HEK293T (cell line): ENCODE measurements at regions not wholly inside any gene's neighbourhood (a gene's known extent, or its start where the extent isn't known, plus 50 kb on each side); places are given as distances from the start of the nearest gene placed in this dataset.

Experiments
- BHLHE40 ChIP-seq: fragments of 450-650 bp; IDR thresholded peaks from 2 replicates; pipeline ENCODE4 v1.6.1; 2016; ENCODE audit warnings: mild to moderate bottlenecking, moderate library complexity, borderline replicate concordance
- CTBP1 ChIP-seq: fragments of 450-650 bp; IDR thresholded peaks from 2 replicates; pipeline ENCODE4 v1.6.1; 2016; ENCODE audit warnings: borderline replicate concordance
- ELF4 ChIP-seq: fragments of 450-650 bp; IDR thresholded peaks from 2 replicates; pipeline ENCODE4 v1.6.1; 2017; ENCODE audit warnings: antibody characterized with exemption
- FOXK2 ChIP-seq: fragments of 450-650 bp; IDR thresholded peaks from 2 replicates; pipeline ENCODE4 v1.6.1; 2016; ENCODE audit warnings: mild to moderate bottlenecking
- FOXM1 ChIP-seq: fragments of 450-650 bp; IDR thresholded peaks from 2 replicates; pipeline ENCODE4 v1.6.1; 2017; ENCODE audit warnings: mild to moderate bottlenecking, borderline replicate concordance
- HDGF ChIP-seq: fragments of 450-650 bp; IDR thresholded peaks from 2 replicates; pipeline ENCODE4 v1.6.1; 2017; ENCODE audit warnings: antibody characterized with exemption, borderline replicate concordance
- SP1 ChIP-seq: fragments of 450-650 bp; IDR thresholded peaks from 2 replicates; pipeline ENCODE4 v1.6.1; 2017
- SUZ12 ChIP-seq: fragments of 450-650 bp; IDR thresholded peaks from 2 replicates; pipeline ENCODE4 v1.6.1; 2016; ENCODE audit warnings: mild to moderate bottlenecking
- TARDBP ChIP-seq: fragments of 450-650 bp; IDR thresholded peaks from 2 replicates; pipeline ENCODE4 v1.6.1; 2016
- ZNF384 ChIP-seq: fragments of 450-650 bp; IDR thresholded peaks from 2 replicates; pipeline ENCODE4 v1.6.1; 2016

DNA sequence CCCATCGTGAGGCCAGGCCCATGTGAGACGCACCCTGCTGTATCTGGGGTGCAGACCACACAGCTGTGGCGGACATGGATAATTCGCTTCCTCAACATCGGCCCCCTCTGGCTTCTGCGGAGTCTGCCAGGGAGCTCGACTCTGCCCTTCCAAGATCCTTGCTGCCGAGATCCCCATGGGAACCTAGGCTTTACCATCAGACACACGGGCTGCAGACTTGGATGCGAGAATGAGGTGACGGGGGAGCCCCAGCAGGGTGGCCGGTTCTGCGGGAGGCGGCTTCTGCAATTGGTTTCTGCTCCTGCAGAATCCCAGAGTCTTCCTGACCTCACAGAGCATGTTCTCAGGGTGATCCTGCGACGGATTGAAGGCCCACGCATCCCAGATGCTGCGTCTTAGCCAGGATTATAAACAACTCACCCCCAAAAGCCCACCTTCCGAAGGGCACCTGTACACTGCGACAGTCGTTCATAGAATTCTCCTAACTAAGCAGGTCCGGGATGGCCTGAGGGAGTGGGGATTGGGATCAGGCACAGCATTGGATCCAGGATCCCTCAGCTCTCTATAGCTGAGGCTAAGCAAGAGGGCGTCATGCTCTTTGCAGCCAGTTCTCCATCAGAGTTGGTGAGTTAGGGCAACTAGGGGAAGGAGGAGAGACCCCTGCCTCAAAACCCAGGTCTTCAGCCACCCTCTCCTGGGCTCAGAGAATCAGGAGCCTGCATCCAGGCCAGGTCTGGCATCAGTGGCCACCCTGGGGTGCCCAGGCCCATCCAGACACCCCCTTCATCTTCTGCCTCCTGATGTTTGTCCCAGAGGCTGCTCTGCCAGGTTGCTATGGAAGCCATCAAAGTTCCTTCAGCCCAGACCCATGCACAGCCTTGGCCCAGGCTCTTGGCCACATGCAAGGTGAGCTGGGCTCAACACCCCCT, 74.7 kb upstream of the SNTG2 start:
- TF ChIP-seq SP1 (no peak), TARDBP (no peak), ELF4 (no peak), FOXK2 (no peak), SUZ12 (no peak), HDGF (no peak), CTBP1 (no peak), FOXM1 (no peak), BHLHE40 (no peak), ZNF384 (no peak)
